ENCODE measurements at regions not wholly inside any gene's neighbourhood (a gene's known extent, or its start where the extent isn't known, plus 50 kb on each side); places are given as distances from the start of the nearest gene placed in this dataset.

- H3K9me3 Mint-ChIP-seq (ENCODE audit: low read depth): no peaks in the 10 kb centered on the region
- H3K27ac Mint-ChIP-seq (ENCODE audit: unreplicated experiment): no peak overlapping the region
- no peaks in the 10 kb centered on the region for H3K4me1 Mint-ChIP-seq (ENCODE audit: low read depth)
- H3K36me3 Mint-ChIP-seq (ENCODE audit: low read depth): no peaks in the 10 kb centered on the region
- H3K27me3 Mint-ChIP-seq (ENCODE audit: low read depth): no peaks in the 10 kb centered on the region
- DNase-seq (ENCODE audit: low spot score): no peak
- H3K4me3 Mint-ChIP-seq (ENCODE audit: unreplicated experiment): no peak overlapping the region
- TF ChIP-seq CTCF (IDR thresholded peaks at IDR 0.05): no peak
Observed at GRCh38 chr13:70835371-70835770, 727.1 kb upstream of the KLHL1 start.

- no peak overlapping the region for H3K4me3 Mint-ChIP-seq (ENCODE audit: unreplicated experiment)
- H3K36me3 Mint-ChIP-seq (ENCODE audit: low read depth): no peaks in the 10 kb centered on the region
- DNase-seq (ENCODE audit: low spot score): no peak
- no peaks in the 10 kb centered on the region for H3K27me3 Mint-ChIP-seq (ENCODE audit: low read depth)
- no peak overlapping the region for H3K27ac Mint-ChIP-seq (ENCODE audit: unreplicated experiment)
- no peaks in the 10 kb centered on the region for H3K4me1 Mint-ChIP-seq (ENCODE audit: low read depth)
- TF ChIP-seq CTCF (IDR thresholded peaks at IDR 0.05): no peak
- H3K9me3 Mint-ChIP-seq (ENCODE audit: low read depth): peaks cover 2% of the 10 kb centered on the region
Observed at GRCh38 chr13:70829748-70830147, 721.5 kb upstream of the KLHL1 start.

- DNase-seq (ENCODE audit: low spot score): no peak
- no peak overlapping the region for H3K4me3 Mint-ChIP-seq (ENCODE audit: unreplicated experiment)
- no peak for TF ChIP-seq CTCF (IDR thresholded peaks at IDR 0.05)
- no peak overlapping the region for H3K27ac Mint-ChIP-seq (ENCODE audit: unreplicated experiment)
- peaks cover 17% of the 10 kb centered on the region for H3K4me1 Mint-ChIP-seq (ENCODE audit: low read depth)
- H3K9me3 Mint-ChIP-seq (ENCODE audit: low read depth): peaks cover 5% of the 10 kb centered on the region
- H3K36me3 Mint-ChIP-seq (ENCODE audit: low read depth): peaks cover 2% of the 10 kb centered on the region
- no peaks in the 10 kb centered on the region for H3K27me3 Mint-ChIP-seq (ENCODE audit: low read depth)
Observed at GRCh38 chr13:70817576-70817975, 709.3 kb upstream of the KLHL1 start.

GRCh38 chr13:70816853-70817252, 708.6 kb upstream of the KLHL1 start:
- H3K36me3 Mint-ChIP-seq (ENCODE audit: low read depth): peaks cover 2% of the 10 kb centered on the region
- DNase-seq (ENCODE audit: low spot score): no peak

GRCh38 chr13:70814684-70815083, 706.4 kb upstream of the KLHL1 start:
- peaks cover 5% of the 10 kb centered on the region for H3K9me3 Mint-ChIP-seq (ENCODE audit: low read depth)
- H3K36me3 Mint-ChIP-seq (ENCODE audit: low read depth): peaks cover 2% of the 10 kb centered on the region
- peaks cover 23% of the 10 kb centered on the region for H3K4me1 Mint-ChIP-seq (ENCODE audit: low read depth)
- DNase-seq (ENCODE audit: low spot score): no peak
- TF ChIP-seq CTCF (IDR thresholded peaks at IDR 0.05): no peak
- H3K4me3 Mint-ChIP-seq (ENCODE audit: unreplicated experiment): no peak overlapping the region
- no peak overlapping the region for H3K27ac Mint-ChIP-seq (ENCODE audit: unreplicated experiment)
- no peaks in the 10 kb centered on the region for H3K27me3 Mint-ChIP-seq (ENCODE audit: low read depth)

More at GRCh38 chr13:70816853-70817252, 708.6 kb upstream of the KLHL1 start:
- Mint-ChIP-seq H3K27me3 (ENCODE audit: low read depth) (no peaks in the 10 kb centered on the region), H3K27ac (ENCODE audit: unreplicated experiment) (no peak overlapping the region), H3K4me1 (ENCODE audit: low read depth) (peaks cover 23% of the 10 kb centered on the region), H3K9me3 (ENCODE audit: low read depth) (peaks cover 5% of the 10 kb centered on the region), H3K4me3 (ENCODE audit: unreplicated experiment) (no peak overlapping the region)
- TF ChIP-seq CTCF (IDR thresholded peaks at IDR 0.05): no peak
